ENCODE measurements at regions not wholly inside any gene's neighbourhood (a gene's known extent, or its start where the extent isn't known, plus 50 kb on each side); places are given as distances from the start of the nearest gene placed in this dataset.

- WGBS, 3 donors = 80 to 88% (median 84%) methylated on average over 7 of the region's 7 CpGs
- Histone ChIP-seq H3K36me3 (no peaks in the 10 kb centered on the region), H3K4me1 (ENCODE audit: insufficient read depth) (no peaks in the 10 kb centered on the region), H3K27ac (no peak overlapping the region), H3K9me3 (no peaks in the 10 kb centered on the region), H3K4me3 (no peak overlapping the region), H3K27me3 (no peaks in the 10 kb centered on the region)
- no peak for DNase-seq
- intact Hi-C loops (cut with DNase I) = no loop called here
- no peak for TF ChIP-seq EP300 (IDR thresholded peaks at IDR 0.05)
- TF ChIP-seq, protein P1, sequence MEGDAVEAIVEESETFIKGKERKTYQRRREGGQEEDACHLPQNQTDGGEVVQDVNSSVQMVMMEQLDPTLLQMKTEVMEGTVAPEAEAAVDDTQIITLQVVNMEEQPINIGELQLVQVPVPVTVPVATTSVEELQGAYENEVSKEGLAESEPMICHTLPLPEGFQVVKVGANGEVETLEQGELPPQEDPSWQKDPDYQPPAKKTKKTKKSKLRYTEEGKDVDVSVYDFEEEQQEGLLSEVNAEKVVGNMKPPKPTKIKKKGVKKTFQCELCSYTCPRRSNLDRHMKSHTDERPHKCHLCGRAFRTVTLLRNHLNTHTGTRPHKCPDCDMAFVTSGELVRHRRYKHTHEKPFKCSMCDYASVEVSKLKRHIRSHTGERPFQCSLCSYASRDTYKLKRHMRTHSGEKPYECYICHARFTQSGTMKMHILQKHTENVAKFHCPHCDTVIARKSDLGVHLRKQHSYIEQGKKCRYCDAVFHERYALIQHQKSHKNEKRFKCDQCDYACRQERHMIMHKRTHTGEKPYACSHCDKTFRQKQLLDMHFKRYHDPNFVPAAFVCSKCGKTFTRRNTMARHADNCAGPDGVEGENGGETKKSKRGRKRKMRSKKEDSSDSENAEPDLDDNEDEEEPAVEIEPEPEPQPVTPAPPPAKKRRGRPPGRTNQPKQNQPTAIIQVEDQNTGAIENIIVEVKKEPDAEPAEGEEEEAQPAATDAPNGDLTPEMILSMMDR (IDR thresholded peaks at IDR 0.05) = no peak
- TF ChIP-seq POLR2A (IDR thresholded peaks at IDR 0.05) = no peak
Measured at GRCh38 chr10:64076322-64076940, 555.2 kb downstream of the REEP3 start.

GRCh38 chr10:64079341-64079740, 558.1 kb downstream of the REEP3 start:
- Histone ChIP-seq H3K4me1 (ENCODE audit: insufficient read depth) (no peaks in the 10 kb centered on the region), H3K27me3 (no peaks in the 10 kb centered on the region), H3K4me3 (no peak overlapping the region), H3K27ac (no peak overlapping the region), H3K36me3 (no peaks in the 10 kb centered on the region), H3K9me3 (no peaks in the 10 kb centered on the region)
- TF ChIP-seq POLR2A (IDR thresholded peaks at IDR 0.05) (no peak), EP300 (IDR thresholded peaks at IDR 0.05) (no peak)
- TF ChIP-seq, protein P1 (IDR thresholded peaks at IDR 0.05) = no peak
- intact Hi-C loops (cut with DNase I) = no loop called here
- 83 to 91% (median 89%) methylated on average over 1 of the region's 1 CpG for WGBS, 3 donors
- DNase-seq = no peak

DNA sequence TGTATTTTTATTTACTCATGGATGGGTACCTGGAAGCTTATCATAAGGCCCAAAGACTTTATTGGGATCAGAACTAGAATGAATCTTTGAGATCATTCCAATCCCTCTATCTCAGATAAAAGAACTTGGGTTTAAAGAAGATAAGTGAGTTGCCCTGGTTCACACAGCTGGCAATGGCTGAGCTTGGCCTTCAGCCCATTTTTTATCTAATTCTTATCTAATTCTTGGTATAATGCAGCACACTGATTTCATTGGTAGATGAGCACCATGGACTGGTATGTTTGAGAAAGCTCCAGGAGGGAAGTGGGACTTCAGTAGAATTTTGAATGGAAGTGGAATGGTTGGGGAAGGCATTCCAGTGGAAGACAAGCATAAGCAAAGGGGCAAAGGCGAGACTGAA, 558.9 kb downstream of the REEP3 start:
- Histone ChIP-seq H3K9me3 (no peaks in the 10 kb centered on the region), H3K36me3 (no peaks in the 10 kb centered on the region), H3K27me3 (no peaks in the 10 kb centered on the region), H3K4me1 (ENCODE audit: insufficient read depth) (no peaks in the 10 kb centered on the region), H3K27ac (no peak overlapping the region), H3K4me3 (no peak overlapping the region)
- intact Hi-C loops (cut with DNase I) = no loop called here
- WGBS, 3 donors = 91 to 93% (median 92%) methylated on average over 1 of the region's 1 CpG
- no peak for TF ChIP-seq EP300 (IDR thresholded peaks at IDR 0.05)
- TF ChIP-seq, protein P1 (IDR thresholded peaks at IDR 0.05) = no peak
- no peak for DNase-seq

DNA sequence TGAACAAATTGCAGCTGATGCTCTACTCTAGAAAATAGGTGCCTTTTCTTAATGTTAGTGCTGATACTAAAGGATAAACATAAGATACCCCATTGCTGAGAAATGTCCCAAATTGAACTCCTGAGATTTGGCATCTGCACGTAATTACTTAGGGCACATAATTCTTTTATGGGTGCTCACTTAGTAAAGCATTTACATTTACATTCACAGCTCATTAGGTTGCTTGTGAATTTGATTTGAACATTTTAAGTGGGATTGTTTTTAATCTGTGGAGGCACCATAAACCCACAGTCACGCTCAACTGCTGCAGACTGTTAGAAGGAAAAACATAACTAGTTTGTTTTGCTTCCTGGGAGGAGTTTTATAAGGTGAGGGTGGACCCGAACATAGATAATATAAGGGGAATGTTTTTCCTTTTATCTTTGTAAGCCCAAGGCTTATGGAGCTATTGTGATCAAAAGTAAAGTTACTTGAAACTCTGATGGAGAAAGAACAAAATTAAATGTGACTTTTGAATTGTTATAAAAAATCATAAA, 560.8 kb downstream of the REEP3 start:
- no peak for TF ChIP-seq EP300 (IDR thresholded peaks at IDR 0.05)
- TF ChIP-seq, protein P1 (IDR thresholded peaks at IDR 0.05) = no peak
- 34 to 49% (median 36%) methylated on average over 3 of the region's 3 CpGs for WGBS, 3 donors
- Histone ChIP-seq H3K4me3 (no peak overlapping the region), H3K36me3 (no peaks in the 10 kb centered on the region), H3K27me3 (no peaks in the 10 kb centered on the region), H3K4me1 (ENCODE audit: insufficient read depth) (no peaks in the 10 kb centered on the region), H3K27ac (no peak overlapping the region), H3K9me3 (no peaks in the 10 kb centered on the region)
- intact Hi-C loops (cut with DNase I) = no loop called here
- no peak for DNase-seq
